ENCODE measurements at regions not wholly inside any gene's neighbourhood (a gene's known extent, or its start where the extent isn't known, plus 50 kb on each side); places are given as distances from the start of the nearest gene placed in this dataset.

GRCh38 chr12:127688906-127689428 lies 578.0 kb upstream of the TMEM132C start:
- DNase-seq, result no peak

GRCh38 chr12:127690161-127690560 lies 576.8 kb upstream of the TMEM132C start:
- DNase-seq, result no peak

- no peak for DNase-seq
Measured at GRCh38 chr12:127696963-127697362, 570.0 kb upstream of the TMEM132C start.

- DNase-seq, result no peak
Measured at GRCh38 chr12:127703026-127703425, 563.9 kb upstream of the TMEM132C start.

GRCh38 chr12:127711108-127711507 lies 555.9 kb upstream of the TMEM132C start:
- no peak for DNase-seq

- no peak for DNase-seq
Measured at GRCh38 chr12:127712561-127712960, 554.4 kb upstream of the TMEM132C start.

GRCh38 chr12:127716166-127716565 lies 550.8 kb upstream of the TMEM132C start:
- DNase-seq, result no peak

- DNase-seq, result no peak
Measured at GRCh38 chr12:127717278-127717677, 549.7 kb upstream of the TMEM132C start.

- DNase-seq, result no peak
Measured at GRCh38 chr12:127720334-127720733, 546.6 kb upstream of the TMEM132C start.

GRCh38 chr12:127722611-127723010 lies 544.4 kb upstream of the TMEM132C start:
- DNase-seq, result no peak

- DNase-seq, result no peak
Measured at GRCh38 chr12:127723251-127723650, 543.7 kb upstream of the TMEM132C start.

- DNase-seq, result no peak
Measured at GRCh38 chr12:127726671-127727315, 540.2 kb upstream of the TMEM132C start.

GRCh38 chr12:127728285-127728684 lies 538.7 kb upstream of the TMEM132C start:
- DNase-seq, result no peak

- no peak for DNase-seq
Measured at GRCh38 chr12:127728729-127729128, 538.2 kb upstream of the TMEM132C start.

- no peak for DNase-seq
Measured at GRCh38 chr12:127729381-127729780, 537.6 kb upstream of the TMEM132C start.

GRCh38 chr12:127731657-127732056 lies 535.3 kb upstream of the TMEM132C start:
- DNase-seq, result no peak

GRCh38 chr12:127742231-127742630 lies 524.7 kb upstream of the TMEM132C start:
- no peak for DNase-seq

- DNase-seq, result no peak
Measured at GRCh38 chr12:127745469-127746212, 521.3 kb upstream of the TMEM132C start.

GRCh38 chr12:127749416-127749815 lies 517.6 kb upstream of the TMEM132C start:
- no peak for DNase-seq

- no peak for DNase-seq
Measured at GRCh38 chr12:127750076-127750840, 516.7 kb upstream of the TMEM132C start.

- DNase-seq, result no peak
Measured at GRCh38 chr12:127752802-127753201, 514.2 kb upstream of the TMEM132C start.

GRCh38 chr12:127760357-127760756 lies 506.6 kb upstream of the TMEM132C start:
- no peak for DNase-seq

- DNase-seq, result no peak
Measured at GRCh38 chr12:127760996-127761395, 506.0 kb upstream of the TMEM132C start.

- no peak for DNase-seq
Measured at GRCh38 chr12:127761880-127762279, 505.1 kb upstream of the TMEM132C start.
